ENCODE measurements at regions not wholly inside any gene's neighbourhood (a gene's known extent, or its start where the extent isn't known, plus 50 kb on each side); places are given as distances from the start of the nearest gene placed in this dataset.

GRCh38 chr5:4541334-4541733 lies 598.8 kb upstream of the ADAMTS16 start:
- H3K27me3 ChIP-seq (replicated peaks in 1 of 4; ENCODE audit: control extremely low read depth in 1 of 4, control insufficient read depth in 3 of 4, insufficient read depth in 4 of 4, low read length in 3 of 4) = no peaks in the 10 kb centered on the region
- peaks cover 2% of the 10 kb centered on the region for H3K9me3 Mint-ChIP-seq (ENCODE audit: insufficient read depth)
- TF ChIP-seq CTCF (IDR thresholded peaks at IDR 0.05) = no peak
- no peak for TF ChIP-seq EZH2 (IDR thresholded peaks at IDR 0.05; ENCODE audit: borderline replicate concordance, insufficient read depth, low read depth, low read length, poor library complexity, severe bottlenecking)
- no peak overlapping the region for H3K9ac ChIP-seq (ENCODE audit: low read length)
- intact Hi-C loops (cut with micrococcal nuclease) = no loop called here
- no peak overlapping the region for H3K4me3 Mint-ChIP-seq
- POLR2A ChIA-PET = no interaction called here
- no peaks in the 10 kb centered on the region for H3K27me3 Mint-ChIP-seq
- ATAC-seq (ENCODE audit: low read depth) (no peak), DNase-seq (no peak)
- no peaks in the 10 kb centered on the region for H3K36me3 ChIP-seq (replicated peaks in 1 of 2; ENCODE audit: control extremely low read depth in 1 of 2, control insufficient read depth in 1 of 2, extremely low read depth in 1 of 2, insufficient read depth in 2 of 2, low read length in 1 of 2)
- H3K4me1 Mint-ChIP-seq = no peaks in the 10 kb centered on the region
- H4K20me1 ChIP-seq (ENCODE audit: control insufficient read depth, insufficient read depth, low read length, poor library complexity, severe bottlenecking) = no peaks in the 10 kb centered on the region
- WGBS (ENCODE audit: insufficient coverage) = 62% methylated on average over 2 of the region's 4 CpGs
- no peak overlapping the region for H3K27ac ChIP-seq (ENCODE audit: low read length in 2 of 2)
- no peak overlapping the region for H3K4me3 ChIP-seq (ENCODE audit: control extremely low read depth in 1 of 5, extremely low read depth in 1 of 5, insufficient read depth in 1 of 5, low read depth in 2 of 5, low read length in 4 of 5)
- no peak overlapping the region for H2AFZ ChIP-seq (ENCODE audit: insufficient read depth, low read depth, low read length, poor library complexity, severe bottlenecking)
- H3K9me3 ChIP-seq (ENCODE audit: control extremely low read depth in 1 of 3, control insufficient read depth in 2 of 3, insufficient read depth in 1 of 3, low read length in 2 of 3) = peaks cover 0 to 21% (median 0%) of the 10 kb centered on the region in 3 donors
- H3K4me2 ChIP-seq (replicated peaks; ENCODE audit: low read depth, low read length, poor library complexity, severe bottlenecking) = no peak overlapping the region
- CTCF ChIA-PET = no interaction called here
- H3K4me1 ChIP-seq (ENCODE audit: control insufficient read depth in 2 of 2, insufficient read depth in 2 of 2, low read length in 2 of 2) = no peaks in the 10 kb centered on the region
- no peak overlapping the region for H3K27ac Mint-ChIP-seq
- H3K79me2 ChIP-seq (ENCODE audit: control insufficient read depth, insufficient read depth, low read length) = no peaks in the 10 kb centered on the region

GRCh38 chr5:4542145-4542778 lies 597.9 kb upstream of the ADAMTS16 start:
- ChIA-PET CTCF (no interaction called here), POLR2A (no interaction called here)
- no peak overlapping the region for H3K4me3 Mint-ChIP-seq
- H3K27me3 Mint-ChIP-seq = no peaks in the 10 kb centered on the region
- DNase-seq (no peak), ATAC-seq (ENCODE audit: low read depth) (no peak)
- no peak overlapping the region for H3K4me2 ChIP-seq (replicated peaks; ENCODE audit: low read depth, low read length, poor library complexity, severe bottlenecking)
- no peak overlapping the region for H2AFZ ChIP-seq (ENCODE audit: insufficient read depth, low read depth, low read length, poor library complexity, severe bottlenecking)
- H3K9me3 Mint-ChIP-seq (ENCODE audit: insufficient read depth) = peaks cover 2% of the 10 kb centered on the region
- no peak for TF ChIP-seq CTCF (IDR thresholded peaks at IDR 0.05)
- no peak for TF ChIP-seq EZH2 (IDR thresholded peaks at IDR 0.05; ENCODE audit: borderline replicate concordance, insufficient read depth, low read depth, low read length, poor library complexity, severe bottlenecking)
- 65% methylated on average over 9 of the region's 12 CpGs for WGBS (ENCODE audit: insufficient coverage)
- no peaks in the 10 kb centered on the region for H3K79me2 ChIP-seq (ENCODE audit: control insufficient read depth, insufficient read depth, low read length)
- H3K4me1 ChIP-seq (ENCODE audit: control insufficient read depth in 2 of 2, insufficient read depth in 2 of 2, low read length in 2 of 2) = no peaks in the 10 kb centered on the region
- no peak overlapping the region for H3K27ac ChIP-seq (ENCODE audit: low read length in 2 of 2)
- H3K9me3 ChIP-seq (ENCODE audit: control extremely low read depth in 1 of 3, control insufficient read depth in 2 of 3, insufficient read depth in 1 of 3, low read length in 2 of 3) = peaks cover 0 to 16% (median 0%) of the 10 kb centered on the region in 3 donors
- no peak overlapping the region for H3K9ac ChIP-seq (ENCODE audit: low read length)
- no peaks in the 10 kb centered on the region for H3K4me1 Mint-ChIP-seq
- no peak overlapping the region for H3K27ac Mint-ChIP-seq
- no peaks in the 10 kb centered on the region for H4K20me1 ChIP-seq (ENCODE audit: control insufficient read depth, insufficient read depth, low read length, poor library complexity, severe bottlenecking)
- no peak overlapping the region for H3K4me3 ChIP-seq (ENCODE audit: control extremely low read depth in 1 of 5, extremely low read depth in 1 of 5, insufficient read depth in 1 of 5, low read depth in 2 of 5, low read length in 4 of 5)
- H3K36me3 ChIP-seq (replicated peaks in 1 of 2; ENCODE audit: control extremely low read depth in 1 of 2, control insufficient read depth in 1 of 2, extremely low read depth in 1 of 2, insufficient read depth in 2 of 2, low read length in 1 of 2) = no peaks in the 10 kb centered on the region
- no peaks in the 10 kb centered on the region for H3K27me3 ChIP-seq (replicated peaks in 1 of 4; ENCODE audit: control extremely low read depth in 1 of 4, control insufficient read depth in 3 of 4, insufficient read depth in 4 of 4, low read length in 3 of 4)
- intact Hi-C loops (cut with micrococcal nuclease) = no loop called here
